Endothelial cell of umbilical vein (primary cell): ENCODE measurements at regions not wholly inside any gene's neighbourhood (a gene's known extent, or its start where the extent isn't known, plus 50 kb on each side); places are given as distances from the start of the nearest gene placed in this dataset.

ENCODE experiments used
- CTCF ChIP-seq, 2 donors: IDR thresholded peaks; 1 replicate in 1 of 2; 2 replicates in 1 of 2; pipeline ENCODE4 v1.5.1; 2011; ENCODE audit warnings: low read length in 2 of 2, mild to moderate bottlenecking in 2 of 2, moderate library complexity in 2 of 2, control low read depth in 1 of 2, inconsistent platforms in 1 of 2, low read depth in 1 of 2; ENCODE audit not compliant: insufficient read depth in 1 of 2; ENCODE audit errors: extremely low read depth in 1 of 2
- EZH2 ChIP-seq: IDR thresholded peaks from 2 replicates; pipeline ENCODE4 v1.6.1; 2012; ENCODE audit warnings: borderline replicate concordance, low read depth, mild to moderate bottlenecking, moderate library complexity, low read length, inconsistent platforms; ENCODE audit not compliant: severe bottlenecking
- GATA2 ChIP-seq: IDR thresholded peaks from 2 replicates; pipeline ENCODE4 v1.7.0; 2011; ENCODE audit warnings: low read depth, mild to moderate bottlenecking, moderate library complexity, mixed read lengths, low read length; ENCODE audit not compliant: insufficient read length, insufficient read depth
- MYC ChIP-seq: IDR thresholded peaks from one replicate; pipeline ENCODE4 v1.6.1; 2011; ENCODE audit warnings: mild to moderate bottlenecking, low read depth, low read length
- POLR2A ChIP-seq: IDR thresholded peaks from 2 replicates; pipeline ENCODE4 v1.6.1; 2012; ENCODE audit warnings: low read depth, mild to moderate bottlenecking, control low read depth, low read length
- POLR2AphosphoS5 ChIP-seq: IDR thresholded peaks from 2 replicates; pipeline ENCODE4 v1.6.1; 2012; ENCODE audit warnings: low read depth, mild to moderate bottlenecking, control low read depth, low read length, moderate library complexity; ENCODE audit not compliant: insufficient read depth
- TF ChIP-seq, protein P1 (sequence below): IDR thresholded peaks from 2 replicates; pipeline ENCODE4 v1.6.1; 2011; ENCODE audit not compliant: insufficient read depth, insufficient read length

- TF ChIP-seq CTCF (IDR thresholded peaks at IDR 0.05; ENCODE audit: extremely low read depth in 1 of 2, insufficient read depth in 1 of 2, low read depth in 1 of 2, low read length in 2 of 2) (no peak), EZH2 (no peak), POLR2AphosphoS5 (no peak), GATA2 (no peak), MYC (no peak), POLR2A (no peak)
- TF ChIP-seq, protein P1, sequence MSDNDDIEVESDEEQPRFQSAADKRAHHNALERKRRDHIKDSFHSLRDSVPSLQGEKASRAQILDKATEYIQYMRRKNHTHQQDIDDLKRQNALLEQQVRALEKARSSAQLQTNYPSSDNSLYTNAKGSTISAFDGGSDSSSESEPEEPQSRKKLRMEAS = no peak
These were observed 93.5 kb upstream of the EFNA5 start for GRCh38 chr5:107764282-107764681.
